Activated CD8-positive, alpha-beta T cell treated with anti-CD3 and anti-CD28 coated beads for 36 hours (primary cell): ENCODE measurements at regions not wholly inside any gene's neighbourhood (a gene's known extent, or its start where the extent isn't known, plus 50 kb on each side); places are given as distances from the start of the nearest gene placed in this dataset.

Source experiments
- ATAC-seq: fragments of 200-7000 bp; cut with Tn5 transposase; one replicate; pipeline ENCODE4 v1.10.0; 2021; ENCODE audit warnings: mild to moderate bottlenecking, moderate library complexity
- CTCF ChIA-PET: fragments of 350-600 bp; sonication (Branson Sonifier 250); formaldehyde crosslinking; loops from one replicate; lab custom pipeline; 2021; ENCODE audit warnings: antibody characterized with exemption; lab: Charles Lee
- POLR2A ChIA-PET: fragments of 350-600 bp; sonication (Branson Sonifier 250); formaldehyde crosslinking; loops from one replicate; lab custom pipeline; 2021; ENCODE audit warnings: antibody characterized with exemption; lab: Charles Lee
- DNase-seq: peaks from one replicate; pipeline ENCODE4 v3.0.0-alpha.2; 2020
- H3K27ac Mint-ChIP-seq: one replicate; pipeline ENCODE4 v1.8.0; 2021; ENCODE audit warnings: mild to moderate bottlenecking, mixed read lengths
- H3K27me3 Mint-ChIP-seq: one replicate; pipeline ENCODE4 v1.8.0; 2021; ENCODE audit warnings: mixed read lengths
- H3K36me3 Mint-ChIP-seq: one replicate; pipeline ENCODE4 v1.8.0; 2021; ENCODE audit warnings: low read depth, mixed read lengths
- H3K4me1 Mint-ChIP-seq: one replicate; pipeline ENCODE4 v1.8.0; 2021; ENCODE audit warnings: low read depth, mixed read lengths
- H3K4me3 Mint-ChIP-seq: one replicate; pipeline ENCODE4 v1.8.0; 2021; ENCODE audit warnings: mild to moderate bottlenecking, moderate library complexity, mixed read lengths
- H3K9me3 Mint-ChIP-seq: one replicate; pipeline ENCODE4 v1.8.0; 2021; ENCODE audit warnings: mixed read lengths
- intact Hi-C: fragments of 100-400 bp; cut with micrococcal nuclease; formaldehyde crosslinking; loops from one replicate; pipeline ENCODE4 v1.10.0; 2022
- TF ChIP-seq, protein P1 (sequence below): fragments of 200-600 bp; IDR thresholded peaks from one replicate; pipeline ENCODE4 v1.8.0; 2022; ENCODE audit warnings: antibody characterized with exemption, mild to moderate bottlenecking

DNA sequence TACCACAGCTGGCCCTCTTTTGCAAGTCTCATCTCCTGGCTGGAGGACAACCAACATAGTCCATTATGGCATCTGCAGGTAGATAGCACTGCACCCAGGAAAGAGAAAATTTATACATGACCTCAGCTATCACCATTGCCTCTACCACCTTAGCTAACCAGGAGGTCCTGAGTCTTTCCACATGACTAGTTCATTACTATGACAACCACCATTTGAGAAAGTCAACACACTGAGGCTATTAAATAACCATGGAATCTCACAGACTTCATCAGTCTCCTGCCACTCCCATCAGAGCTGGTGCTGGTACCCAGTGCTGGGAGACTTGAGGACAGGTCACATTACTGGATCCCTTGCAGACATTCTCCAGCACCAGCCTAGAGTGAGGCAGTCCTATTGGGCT lies 285.9 kb downstream of the GBA3 start:
- H3K27me3 Mint-ChIP-seq = no peaks in the 10 kb centered on the region
- TF ChIP-seq, protein P1, sequence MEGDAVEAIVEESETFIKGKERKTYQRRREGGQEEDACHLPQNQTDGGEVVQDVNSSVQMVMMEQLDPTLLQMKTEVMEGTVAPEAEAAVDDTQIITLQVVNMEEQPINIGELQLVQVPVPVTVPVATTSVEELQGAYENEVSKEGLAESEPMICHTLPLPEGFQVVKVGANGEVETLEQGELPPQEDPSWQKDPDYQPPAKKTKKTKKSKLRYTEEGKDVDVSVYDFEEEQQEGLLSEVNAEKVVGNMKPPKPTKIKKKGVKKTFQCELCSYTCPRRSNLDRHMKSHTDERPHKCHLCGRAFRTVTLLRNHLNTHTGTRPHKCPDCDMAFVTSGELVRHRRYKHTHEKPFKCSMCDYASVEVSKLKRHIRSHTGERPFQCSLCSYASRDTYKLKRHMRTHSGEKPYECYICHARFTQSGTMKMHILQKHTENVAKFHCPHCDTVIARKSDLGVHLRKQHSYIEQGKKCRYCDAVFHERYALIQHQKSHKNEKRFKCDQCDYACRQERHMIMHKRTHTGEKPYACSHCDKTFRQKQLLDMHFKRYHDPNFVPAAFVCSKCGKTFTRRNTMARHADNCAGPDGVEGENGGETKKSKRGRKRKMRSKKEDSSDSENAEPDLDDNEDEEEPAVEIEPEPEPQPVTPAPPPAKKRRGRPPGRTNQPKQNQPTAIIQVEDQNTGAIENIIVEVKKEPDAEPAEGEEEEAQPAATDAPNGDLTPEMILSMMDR = no peak
- ATAC-seq (no peak), DNase-seq (no peak)
- intact Hi-C loops = no loop called here
- ChIA-PET POLR2A (no interaction called here), CTCF (no interaction called here)
- H3K27ac Mint-ChIP-seq = no peak overlapping the region
- no peaks in the 10 kb centered on the region for H3K36me3 Mint-ChIP-seq
- H3K4me3 Mint-ChIP-seq = no peak overlapping the region
- H3K9me3 Mint-ChIP-seq = peaks cover 4% of the 10 kb centered on the region
- no peaks in the 10 kb centered on the region for H3K4me1 Mint-ChIP-seq

DNA sequence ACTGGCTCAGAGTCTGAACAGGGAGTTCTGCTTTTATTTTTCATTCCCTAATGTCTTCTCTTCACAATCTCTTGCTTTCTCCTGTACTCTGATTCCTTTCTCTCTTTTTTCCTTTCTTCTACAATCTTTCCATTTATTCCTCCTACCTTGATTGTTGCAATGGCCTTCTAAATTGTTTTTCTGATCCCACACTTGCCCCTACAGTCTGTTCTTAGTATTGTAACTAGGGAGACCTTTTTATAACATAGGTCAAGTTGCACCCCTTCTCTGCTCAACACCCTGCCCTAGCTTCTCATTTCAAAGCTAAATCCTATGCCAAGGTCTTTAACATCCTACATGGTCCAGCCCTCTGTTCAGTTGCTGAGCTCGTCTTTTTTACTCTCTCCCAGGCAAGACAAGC lies 277.9 kb downstream of the GBA3 start:
- CTCF ChIA-PET = no interaction called here

DNA sequence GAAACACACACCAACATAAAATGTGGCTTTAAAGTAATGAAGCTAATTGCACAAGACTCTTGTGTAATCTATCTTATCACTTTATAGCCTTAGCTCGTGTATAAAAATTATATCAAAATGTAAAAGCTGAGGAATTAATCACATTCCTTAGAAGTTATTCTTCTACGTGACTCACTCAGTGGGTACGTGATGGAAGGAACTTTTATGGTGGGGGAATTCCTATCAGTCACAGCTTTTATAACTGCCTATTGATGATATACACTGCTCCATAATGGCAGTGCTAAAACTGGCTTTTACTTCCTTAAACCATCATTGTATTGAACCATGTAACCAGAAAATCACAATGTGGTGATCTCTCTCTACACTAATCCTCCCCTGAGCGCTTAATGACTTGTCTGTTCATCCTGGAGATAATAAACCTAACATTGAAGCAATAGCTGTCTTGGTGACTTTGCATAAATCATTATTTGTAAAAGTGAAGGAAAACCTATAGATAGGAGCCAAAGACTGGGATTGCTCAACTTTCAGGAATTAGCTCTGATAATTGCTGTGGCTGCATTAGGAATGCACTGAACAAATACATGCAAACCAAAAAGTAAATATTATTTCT lies 276.7 kb downstream of the GBA3 start:
- no peaks in the 10 kb centered on the region for H3K27me3 Mint-ChIP-seq
- TF ChIP-seq, protein P1 = no peak
- no peak for DNase-seq
- intact Hi-C loops = no loop called here
- H3K4me1 Mint-ChIP-seq = no peaks in the 10 kb centered on the region
- H3K27ac Mint-ChIP-seq = no peak overlapping the region
- CTCF ChIA-PET = no interaction called here
- POLR2A ChIA-PET = interaction anchor here (0.6 kb wide), 1 partner anchor 1633 kb away, joined by 3 read pairs; no protein-coding TSS in a partner anchor
- no peaks in the 10 kb centered on the region for H3K36me3 Mint-ChIP-seq
- H3K4me3 Mint-ChIP-seq = no peak overlapping the region
- no peak for ATAC-seq
- H3K9me3 Mint-ChIP-seq = peaks cover 5% of the 10 kb centered on the region

More for the DNA sequence above, 277.9 kb downstream of the GBA3 start:
- intact Hi-C loops = no loop called here
- DNase-seq = no peak
- no peaks in the 10 kb centered on the region for H3K36me3 Mint-ChIP-seq
- H3K9me3 Mint-ChIP-seq = peaks cover 8% of the 10 kb centered on the region
- H3K27ac Mint-ChIP-seq = no peak overlapping the region
- POLR2A ChIA-PET = no interaction called here
- H3K4me1 Mint-ChIP-seq = no peaks in the 10 kb centered on the region
- no peak for ATAC-seq
- TF ChIP-seq, protein P1 = no peak
- no peaks in the 10 kb centered on the region for H3K27me3 Mint-ChIP-seq
- H3K4me3 Mint-ChIP-seq = no peak overlapping the region

DNA sequence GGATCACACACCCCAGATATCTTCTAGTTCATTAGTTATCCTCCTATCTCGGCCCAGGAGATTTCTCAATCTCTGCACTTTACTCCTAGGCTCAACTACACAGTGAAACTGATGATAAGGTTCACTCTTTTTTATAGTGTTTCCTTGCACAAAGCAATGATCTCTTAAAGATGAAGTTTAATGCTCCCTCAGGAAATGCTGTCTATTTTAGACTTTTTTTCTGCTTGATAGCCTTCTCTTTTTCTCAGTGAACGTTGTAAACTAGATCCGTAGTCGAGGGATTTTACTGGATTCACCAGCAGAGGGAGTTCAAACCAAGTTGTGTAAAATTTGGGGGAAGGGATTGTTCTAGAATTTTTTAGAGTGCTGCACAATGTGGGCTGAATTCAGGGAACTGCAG lies 269.6 kb downstream of the GBA3 start:
- no peak overlapping the region for H3K4me3 Mint-ChIP-seq
- no peak overlapping the region for H3K27ac Mint-ChIP-seq
- no peaks in the 10 kb centered on the region for H3K36me3 Mint-ChIP-seq
- ChIA-PET POLR2A (no interaction called here), CTCF (no interaction called here)
- no peaks in the 10 kb centered on the region for H3K27me3 Mint-ChIP-seq
- intact Hi-C loops = no loop called here
- ATAC-seq (no peak), DNase-seq (no peak)
- H3K9me3 Mint-ChIP-seq = peaks cover 9% of the 10 kb centered on the region
- H3K4me1 Mint-ChIP-seq = no peaks in the 10 kb centered on the region
- TF ChIP-seq, protein P1 = no peak

DNA sequence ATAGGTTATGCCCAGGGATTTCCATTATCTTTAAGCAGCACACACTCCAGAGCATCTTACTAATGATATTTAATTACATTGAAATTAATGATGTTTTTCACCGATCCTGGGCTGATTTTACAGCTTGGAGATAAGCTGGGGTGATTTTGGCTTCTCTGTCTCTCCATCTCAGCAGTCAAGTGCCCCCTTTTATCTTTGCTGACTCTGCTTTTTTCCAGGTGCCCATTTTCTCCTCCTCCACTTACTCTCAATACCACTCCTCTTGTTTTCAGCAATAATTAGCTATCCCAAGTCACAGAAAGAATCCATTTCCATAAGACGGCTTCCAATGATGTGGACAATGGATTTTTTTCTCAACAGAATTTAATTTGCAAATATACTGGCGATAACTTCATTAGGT lies 266.7 kb downstream of the GBA3 start:
- TF ChIP-seq, protein P1 = no peak
- H3K27me3 Mint-ChIP-seq = no peaks in the 10 kb centered on the region
- H3K9me3 Mint-ChIP-seq = peaks cover 6% of the 10 kb centered on the region
- ATAC-seq = no peak
- POLR2A ChIA-PET = no interaction called here
- CTCF ChIA-PET = no interaction called here
- no peaks in the 10 kb centered on the region for H3K36me3 Mint-ChIP-seq
- intact Hi-C loops = no loop called here
- no peak overlapping the region for H3K27ac Mint-ChIP-seq
- DNase-seq = no peak
- no peaks in the 10 kb centered on the region for H3K4me1 Mint-ChIP-seq
- H3K4me3 Mint-ChIP-seq = no peak overlapping the region
